Progenitor cell of endocrine pancreas (in vitro differentiated cells): ENCODE measurements at regions not wholly inside any gene's neighbourhood (a gene's known extent, or its start where the extent isn't known, plus 50 kb on each side); places are given as distances from the start of the nearest gene placed in this dataset.
"Not testable (repeated sequence)": the region's sequence is repeated elsewhere in the genome, so short reads cannot be mapped to it uniquely, and the experiment has no call there.

ENCODE experiments used
- DNase-seq: peaks from one replicate; pipeline ENCODE4 v3.0.0; 2021; ENCODE audit warnings: low spot score; ENCODE audit not compliant: unreplicated experiment
- H3K27ac Mint-ChIP-seq: 2 replicates; pipeline ENCODE4 v1.8.0; 2021; ENCODE audit warnings: mild to moderate bottlenecking, moderate library complexity, mixed read lengths
- H3K27me3 Mint-ChIP-seq: 2 replicates; pipeline ENCODE4 v1.8.0; 2021; ENCODE audit warnings: mixed read lengths
- H3K36me3 Mint-ChIP-seq: 2 replicates; pipeline ENCODE4 v1.8.0; 2022; ENCODE audit warnings: mixed read lengths; ENCODE audit not compliant: insufficient read depth
- H3K4me1 Mint-ChIP-seq: 2 replicates; pipeline ENCODE4 v1.8.0; 2021; ENCODE audit warnings: low read depth, mixed read lengths
- H3K4me3 Mint-ChIP-seq: 2 replicates; pipeline ENCODE4 v1.8.0; 2021; ENCODE audit warnings: low read depth, mild to moderate bottlenecking, moderate library complexity, mixed read lengths
- H3K9me3 Mint-ChIP-seq: 2 replicates; pipeline ENCODE4 v1.8.0; 2021; ENCODE audit warnings: low read depth, mixed read lengths

DNA sequence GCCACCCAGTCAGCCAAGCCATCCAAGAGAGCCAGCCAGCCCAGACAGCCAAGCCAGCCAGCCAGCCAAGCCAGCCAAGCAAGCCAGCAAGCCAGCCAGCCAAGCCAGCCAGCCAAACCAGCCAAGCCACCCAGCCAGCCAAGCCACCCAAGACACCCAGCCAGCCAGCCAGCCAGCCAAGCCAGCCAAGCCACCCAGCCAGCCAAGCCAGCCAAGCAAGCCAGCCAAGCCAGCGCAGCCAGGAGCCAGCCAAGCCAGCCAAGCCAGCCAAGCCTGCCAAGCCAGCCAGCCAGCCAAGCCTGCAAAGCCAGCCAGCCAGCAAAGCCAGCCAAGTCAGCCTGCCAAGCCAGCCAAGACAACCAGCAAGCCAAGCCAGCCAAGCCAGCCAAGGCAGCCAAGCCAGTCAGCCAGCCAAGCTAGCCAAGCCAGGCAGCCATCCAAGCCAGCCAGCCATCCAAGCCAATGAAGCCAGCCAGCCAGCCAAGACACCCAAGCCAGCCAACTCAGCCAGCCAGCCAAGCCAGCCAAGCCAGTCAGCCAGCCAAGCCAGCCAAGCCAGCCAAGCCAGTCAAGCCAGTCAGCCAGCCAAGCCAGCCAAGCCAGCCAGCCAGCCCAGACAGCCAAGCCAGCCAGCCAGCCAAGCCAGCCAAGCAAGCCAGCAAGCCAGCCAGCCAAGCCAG lies 332.2 kb upstream of the PLGLB2 start:
- not testable (repeated sequence) for H3K27me3 Mint-ChIP-seq, H3K36me3 Mint-ChIP-seq, DNase-seq, H3K9me3 Mint-ChIP-seq, H3K4me1 Mint-ChIP-seq, H3K4me3 Mint-ChIP-seq, H3K27ac Mint-ChIP-seq

DNA sequence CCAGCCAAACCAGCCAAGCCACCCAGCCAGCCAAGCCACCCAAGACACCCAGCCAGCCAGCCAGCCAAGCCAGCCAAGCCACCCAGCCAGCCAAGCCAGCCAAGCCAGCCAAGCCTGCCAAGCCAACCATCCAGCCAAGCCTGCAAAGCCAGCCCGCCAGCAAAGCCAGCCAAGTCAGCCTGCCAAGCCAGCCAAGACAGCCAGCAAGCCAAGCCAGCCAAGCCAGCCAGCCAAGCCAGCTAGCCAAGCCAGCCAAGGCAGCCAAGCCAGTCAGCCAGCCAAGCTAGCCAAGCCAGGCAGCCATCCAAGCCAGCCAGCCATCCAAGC lies 331.7 kb upstream of the PLGLB2 start:
- not testable (repeated sequence) for H3K27me3 Mint-ChIP-seq, H3K36me3 Mint-ChIP-seq, H3K4me1 Mint-ChIP-seq, DNase-seq, H3K27ac Mint-ChIP-seq, H3K4me3 Mint-ChIP-seq, H3K9me3 Mint-ChIP-seq

- H3K27ac Mint-ChIP-seq, H3K9me3 Mint-ChIP-seq, H3K36me3 Mint-ChIP-seq, H3K4me1 Mint-ChIP-seq, H3K27me3 Mint-ChIP-seq, DNase-seq, H3K4me3 Mint-ChIP-seq: not testable (repeated sequence)
Measured at GRCh38 chr2:87417147-87417546, 330.7 kb upstream of the PLGLB2 start.

DNA sequence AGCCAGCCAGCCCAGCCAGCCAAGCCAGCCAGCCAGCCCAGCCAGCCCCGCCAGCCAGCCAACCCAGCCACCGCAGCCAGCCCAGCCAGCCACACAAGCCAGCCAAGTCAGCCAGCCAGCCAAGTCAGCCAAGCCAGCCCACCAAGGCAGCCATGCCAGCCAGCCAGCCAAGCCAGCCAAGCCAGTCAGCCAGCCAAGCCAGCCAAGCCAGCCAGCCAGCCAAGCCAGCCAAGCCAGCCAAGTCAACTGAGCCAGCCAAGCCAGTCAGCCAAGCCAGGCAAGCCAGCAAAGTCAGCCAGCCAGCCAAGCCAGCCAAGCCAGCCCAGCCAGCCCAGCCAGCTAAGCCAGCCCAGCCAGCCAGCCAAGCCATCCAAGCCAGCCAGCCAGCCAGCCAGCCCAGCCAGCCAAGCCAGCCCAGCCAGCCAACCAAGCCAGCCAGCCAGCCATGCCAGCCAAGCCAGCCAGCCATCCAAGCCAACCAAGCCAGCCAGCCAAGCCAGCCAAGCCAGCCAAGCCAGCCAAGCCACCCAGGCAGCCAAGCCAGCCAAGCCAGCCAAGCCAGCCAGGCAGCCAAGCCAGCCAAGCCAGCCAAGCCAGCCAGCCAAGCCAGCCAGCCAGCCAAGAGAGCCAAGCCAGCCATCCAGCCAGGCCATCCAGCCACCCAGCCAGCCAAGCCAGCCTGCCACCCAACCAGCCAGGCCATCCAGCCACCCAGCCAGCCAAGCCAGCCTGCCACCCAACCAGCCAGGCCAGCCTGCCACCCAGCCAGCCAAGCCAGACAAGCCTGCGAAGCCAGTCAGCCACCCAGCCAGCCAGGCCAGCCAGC lies 329.9 kb upstream of the PLGLB2 start:
- not testable (repeated sequence) for H3K36me3 Mint-ChIP-seq, DNase-seq, H3K4me3 Mint-ChIP-seq

DNA sequence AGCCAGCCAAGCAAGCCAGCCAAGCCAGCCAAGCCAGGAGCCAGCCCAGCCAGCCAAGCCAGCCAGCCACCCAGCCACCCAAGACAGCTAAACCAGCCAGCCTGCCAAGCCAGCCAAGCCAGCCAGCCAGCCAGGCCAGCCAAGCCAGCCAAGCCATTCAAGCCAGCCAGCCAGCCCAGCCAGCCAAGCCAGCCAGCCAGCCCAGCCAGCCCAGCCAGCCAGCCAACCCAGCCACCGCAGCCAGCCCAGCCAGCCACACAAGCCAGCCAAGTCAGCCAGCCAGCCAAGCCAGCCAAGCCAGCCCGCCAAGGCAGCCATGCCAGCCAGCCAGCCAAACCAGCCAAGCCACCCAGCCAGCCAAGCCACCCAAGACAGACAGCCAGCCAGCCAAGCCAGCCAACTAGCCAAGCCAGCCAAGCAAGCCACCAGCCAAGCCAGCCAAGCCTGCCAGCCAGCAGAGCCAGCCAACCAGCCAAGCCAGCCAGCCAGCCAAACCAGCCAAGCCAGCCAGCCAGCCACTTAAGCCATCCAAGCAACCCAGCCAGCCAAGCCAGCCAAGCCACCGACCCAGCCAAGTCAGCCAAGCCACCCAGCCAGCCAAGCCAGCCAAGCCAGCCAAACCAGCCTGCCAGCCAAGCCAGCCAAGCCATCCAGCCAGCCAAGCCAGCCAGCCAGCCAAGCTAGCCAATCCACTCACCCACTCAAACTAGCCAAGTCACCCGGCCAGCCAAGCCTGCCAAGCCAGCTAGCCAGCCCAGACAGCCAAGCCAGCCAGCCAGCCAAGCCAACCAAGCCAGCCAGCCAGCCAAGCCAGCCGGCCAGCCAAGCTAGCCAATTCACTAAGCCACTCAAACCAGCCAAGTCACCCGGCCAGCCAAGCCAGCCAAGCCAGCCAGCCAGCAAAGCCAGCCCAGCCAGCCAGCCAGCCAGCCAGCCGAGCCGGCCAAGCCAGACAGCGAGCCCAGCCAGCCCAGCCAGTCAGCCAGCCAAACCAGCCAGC lies 328.8 kb upstream of the PLGLB2 start:
- H3K36me3 Mint-ChIP-seq, DNase-seq, H3K27ac Mint-ChIP-seq, H3K27me3 Mint-ChIP-seq, H3K4me3 Mint-ChIP-seq, H3K9me3 Mint-ChIP-seq, H3K4me1 Mint-ChIP-seq: not testable (repeated sequence)

More for the DNA sequence above, 329.9 kb upstream of the PLGLB2 start:
- not testable (repeated sequence) for H3K9me3 Mint-ChIP-seq, H3K4me1 Mint-ChIP-seq, H3K27me3 Mint-ChIP-seq, H3K27ac Mint-ChIP-seq

GRCh38 chr2:87419980-87420379 lies 327.9 kb upstream of the PLGLB2 start:
- not testable (repeated sequence) for H3K4me3 Mint-ChIP-seq, H3K36me3 Mint-ChIP-seq, H3K9me3 Mint-ChIP-seq, H3K4me1 Mint-ChIP-seq, H3K27ac Mint-ChIP-seq, DNase-seq, H3K27me3 Mint-ChIP-seq

DNA sequence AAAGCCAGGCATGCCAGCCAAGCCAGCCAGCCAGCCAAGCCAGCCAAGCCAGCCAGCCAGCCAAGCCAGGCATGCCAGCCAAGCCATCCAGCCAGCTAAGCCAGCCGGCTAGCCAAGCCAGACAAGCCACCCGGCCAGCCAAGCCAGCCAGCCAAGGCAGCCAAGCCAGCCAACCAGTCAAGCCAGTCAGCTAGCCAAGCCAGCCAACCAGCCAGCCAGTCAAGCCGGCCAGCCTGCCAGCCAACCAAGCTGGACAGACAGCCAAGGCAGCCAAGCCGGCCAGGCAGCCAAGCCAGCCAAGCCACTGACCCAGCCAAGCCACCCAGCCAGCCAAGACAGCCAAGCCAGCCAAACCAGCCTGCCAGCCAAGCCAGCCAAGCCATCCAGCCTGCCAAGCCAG lies 326.9 kb upstream of the PLGLB2 start:
- not testable (repeated sequence) for H3K4me1 Mint-ChIP-seq, H3K36me3 Mint-ChIP-seq, DNase-seq, H3K4me3 Mint-ChIP-seq, H3K27me3 Mint-ChIP-seq, H3K9me3 Mint-ChIP-seq, H3K27ac Mint-ChIP-seq

DNA sequence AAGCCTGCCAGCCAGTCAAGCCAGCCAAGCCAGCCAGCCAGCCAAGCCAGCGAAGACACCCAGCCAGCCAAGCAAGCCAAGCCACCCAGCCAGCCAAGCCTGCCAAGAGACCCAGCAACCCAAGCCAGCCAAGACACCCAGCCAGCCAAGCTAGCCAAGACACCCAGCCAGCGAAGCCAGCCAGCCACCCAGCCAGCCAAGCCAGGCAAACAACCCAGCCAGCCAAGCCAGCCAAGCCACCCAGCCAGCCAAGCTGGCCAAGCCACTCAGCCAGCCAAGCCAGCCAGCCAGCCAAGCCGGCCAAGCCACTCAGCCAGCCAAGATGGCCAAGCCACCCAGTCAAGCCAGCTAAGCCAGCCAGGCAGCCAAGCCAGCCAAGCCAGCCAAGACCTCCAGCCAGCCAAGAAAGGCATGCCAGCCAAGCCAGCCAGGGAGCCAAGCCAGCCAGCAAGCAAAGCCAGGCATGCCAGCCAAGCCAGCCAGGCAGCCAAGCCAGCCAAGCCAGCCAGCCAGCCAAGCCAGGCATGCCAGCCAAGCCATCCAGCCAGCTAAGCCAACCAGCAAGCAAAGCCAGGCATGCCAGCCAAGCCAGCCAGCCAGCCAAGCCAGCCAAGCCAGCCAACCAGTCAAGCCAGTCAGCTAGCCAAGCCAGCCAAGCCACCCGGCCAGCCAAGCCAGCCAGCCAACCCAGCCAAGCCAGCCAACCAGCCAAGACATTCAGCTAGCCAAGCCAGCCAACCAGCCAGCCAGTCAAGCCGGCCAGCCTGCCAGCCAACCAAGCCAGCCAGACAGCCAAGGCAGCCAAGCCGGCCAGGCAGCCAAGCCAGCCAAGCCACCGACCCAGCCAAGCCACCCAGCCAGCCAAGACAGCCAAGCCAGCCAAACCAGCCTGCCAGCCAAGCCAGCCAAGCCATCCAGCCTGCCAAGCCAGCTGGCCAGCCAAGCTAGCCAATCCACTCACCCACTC lies 323.8 kb upstream of the PLGLB2 start:
- not testable (repeated sequence) for H3K27me3 Mint-ChIP-seq, H3K9me3 Mint-ChIP-seq, H3K27ac Mint-ChIP-seq, DNase-seq, H3K4me1 Mint-ChIP-seq, H3K4me3 Mint-ChIP-seq, H3K36me3 Mint-ChIP-seq

DNA sequence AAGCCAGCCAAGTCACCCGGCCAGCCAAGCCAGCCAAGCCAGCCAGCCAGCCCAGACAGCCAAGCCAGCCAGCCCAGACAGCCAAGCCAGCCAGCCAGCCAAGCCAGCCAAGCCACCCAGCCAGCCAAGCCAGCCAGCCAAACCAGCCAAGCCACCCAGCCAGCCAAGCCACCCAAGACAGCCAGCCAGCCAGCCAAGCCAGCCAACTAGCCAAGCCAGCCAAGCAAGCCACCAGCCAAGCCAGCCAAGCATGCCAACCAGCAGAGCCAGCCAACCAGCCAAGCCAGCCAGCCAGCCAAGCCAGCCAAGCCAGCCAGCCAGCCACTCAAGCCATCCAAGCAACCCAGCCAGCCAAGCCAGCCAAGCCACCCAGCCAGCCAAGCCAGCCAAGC lies 323.1 kb upstream of the PLGLB2 start:
- H3K4me3 Mint-ChIP-seq, H3K27me3 Mint-ChIP-seq, H3K4me1 Mint-ChIP-seq, H3K27ac Mint-ChIP-seq, H3K9me3 Mint-ChIP-seq, H3K36me3 Mint-ChIP-seq, DNase-seq: not testable (repeated sequence)

- H3K4me1 Mint-ChIP-seq, DNase-seq, H3K36me3 Mint-ChIP-seq, H3K27ac Mint-ChIP-seq, H3K9me3 Mint-ChIP-seq, H3K27me3 Mint-ChIP-seq, H3K4me3 Mint-ChIP-seq: not testable (repeated sequence)
Measured at GRCh38 chr2:87425191-87425590, 322.7 kb upstream of the PLGLB2 start.

GRCh38 chr2:87425717-87426116 lies 322.2 kb upstream of the PLGLB2 start:
- not testable (repeated sequence) for DNase-seq, H3K4me1 Mint-ChIP-seq, H3K4me3 Mint-ChIP-seq

More at GRCh38 chr2:87425717-87426116, 322.2 kb upstream of the PLGLB2 start:
- not testable (repeated sequence) for H3K27ac Mint-ChIP-seq, H3K9me3 Mint-ChIP-seq, H3K27me3 Mint-ChIP-seq, H3K36me3 Mint-ChIP-seq
